Uterus (tissue), 2 donors: ENCODE measurements at regions not wholly inside any gene's neighbourhood (a gene's known extent, or its start where the extent isn't known, plus 50 kb on each side); places are given as distances from the start of the nearest gene placed in this dataset.

ENCODE experiments used
- CTCF ChIP-seq, 4 experiments: fragments of 200-600 bp in 2 of 4; fragments of 450-650 bp in 2 of 4; sonication (generic) in 2 of 4; IDR thresholded peaks; one replicate each; pipeline ENCODE4 v1.5.1; 2016 to 2019; ENCODE audit warnings: antibody characterized with exemption in 4 of 4, mild to moderate bottlenecking in 2 of 4, moderate library complexity in 1 of 4
- POLR2A ChIP-seq, 2 donors: fragments of 450-650 bp; IDR thresholded peaks; one replicate each; pipeline ENCODE4 v1.6.1; 2016; ENCODE audit warnings: antibody characterized with exemption in 2 of 2, mild to moderate bottlenecking in 1 of 2, moderate library complexity in 1 of 2

- TF ChIP-seq CTCF (IDR thresholded peaks at IDR 0.05) (no peak), POLR2A (IDR thresholded peaks at IDR 0.05) (no peak)
Observed at GRCh38 chr17:72370819-72371218, 250.0 kb downstream of the SOX9 start.
